ENCODE measurements at regions not wholly inside any gene's neighbourhood (a gene's known extent, or its start where the extent isn't known, plus 50 kb on each side); places are given as distances from the start of the nearest gene placed in this dataset.

DNA sequence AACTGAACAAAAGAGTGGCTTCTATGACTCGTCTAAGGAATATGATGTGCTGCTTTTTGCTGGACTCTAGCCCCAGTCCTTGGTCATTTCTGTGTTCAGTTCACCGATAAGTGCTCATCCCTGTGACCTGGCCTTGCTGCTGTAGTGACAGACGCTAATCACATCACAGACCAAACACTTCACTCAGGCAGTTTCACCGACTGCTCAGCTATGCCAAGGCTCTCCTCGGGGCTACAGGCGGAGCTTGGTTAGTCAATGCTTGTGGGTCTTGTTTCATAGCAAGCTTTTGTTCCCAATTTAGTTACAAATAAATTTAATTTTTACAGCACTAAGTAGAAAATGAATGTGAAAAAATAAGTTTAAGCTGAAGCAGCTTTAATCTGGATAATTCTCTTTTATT is 190.8 kb upstream of the PRKCQ start:
- no peak overlapping the region for H4K91ac ChIP-seq (ENCODE audit: low read depth, low read length, poor library complexity)
- H3K27ac ChIP-seq (replicated peaks; ENCODE audit: low read length), result no peak overlapping the region
- no peak overlapping the region for H3K23ac ChIP-seq (ENCODE audit: low read depth, low read length, poor library complexity)
- H3K9ac ChIP-seq (ENCODE audit: low read depth, low read length, poor library complexity), result no peak overlapping the region
- no peak overlapping the region for H2BK15ac ChIP-seq (ENCODE audit: low read length)
- no peak overlapping the region for H2AFZ ChIP-seq (ENCODE audit: low read length)
- H2BK12ac ChIP-seq (ENCODE audit: low read length), result no peak overlapping the region
- no peak for DNase-seq (ENCODE audit: low spot score)
- no peak overlapping the region for H3K4me3 ChIP-seq (ENCODE audit: low read length in 2 of 2)
- no peaks in the 10 kb centered on the region for H3K79me1 ChIP-seq (ENCODE audit: low read depth, low read length)
- H2AK5ac ChIP-seq (ENCODE audit: low read depth, low read length), result no peak overlapping the region
- peaks cover 0 to 1% of the 10 kb centered on the region in 2 donors for H3K9me3 ChIP-seq (replicated peaks in 1 of 2; ENCODE audit: control insufficient read depth in 2 of 2, insufficient read depth in 1 of 2, low read depth in 1 of 2, low read length in 2 of 2)
- no peak overlapping the region for H3K4ac ChIP-seq (ENCODE audit: low read length)
- peak overlapping the region; percentile 47 for H3K14ac ChIP-seq (ENCODE audit: low read length)
- H2BK120ac ChIP-seq (ENCODE audit: low read depth, low read length), result no peak overlapping the region
- peaks cover 0 to 4% of the 10 kb centered on the region in 2 donors for H3K4me1 ChIP-seq (ENCODE audit: control insufficient read depth in 2 of 2, insufficient read depth in 1 of 2, low read depth in 1 of 2, low read length in 2 of 2)
- peaks cover 0 to 2% (median 0%) of the 10 kb centered on the region in 3 experiments for H3K27me3 ChIP-seq (ENCODE audit: control insufficient read depth in 3 of 3, insufficient read depth in 3 of 3, low read depth in 1 of 3, low read length in 3 of 3)
- no peak overlapping the region for H2BK5ac ChIP-seq (ENCODE audit: low read length)
- H3K4me2 ChIP-seq (ENCODE audit: insufficient read depth, low read length, poor library complexity, severe bottlenecking), result no peak overlapping the region
- no peak overlapping the region for H4K8ac ChIP-seq (ENCODE audit: low read depth, low read length)
- H3K36me3 ChIP-seq (replicated peaks in 1 of 2; ENCODE audit: control insufficient read depth in 2 of 2, insufficient read depth in 2 of 2, low read length in 2 of 2), result no peaks in the 10 kb centered on the region
- no peak overlapping the region for H3K18ac ChIP-seq (ENCODE audit: low read length)
- no CpG with 5 or more reads among the region's 6 CpGs for WGBS, 2 donors (ENCODE audit: extremely low coverage in 2 of 2, insufficient read length in 2 of 2, insufficient replicate concordance in 1 of 2)

DNA sequence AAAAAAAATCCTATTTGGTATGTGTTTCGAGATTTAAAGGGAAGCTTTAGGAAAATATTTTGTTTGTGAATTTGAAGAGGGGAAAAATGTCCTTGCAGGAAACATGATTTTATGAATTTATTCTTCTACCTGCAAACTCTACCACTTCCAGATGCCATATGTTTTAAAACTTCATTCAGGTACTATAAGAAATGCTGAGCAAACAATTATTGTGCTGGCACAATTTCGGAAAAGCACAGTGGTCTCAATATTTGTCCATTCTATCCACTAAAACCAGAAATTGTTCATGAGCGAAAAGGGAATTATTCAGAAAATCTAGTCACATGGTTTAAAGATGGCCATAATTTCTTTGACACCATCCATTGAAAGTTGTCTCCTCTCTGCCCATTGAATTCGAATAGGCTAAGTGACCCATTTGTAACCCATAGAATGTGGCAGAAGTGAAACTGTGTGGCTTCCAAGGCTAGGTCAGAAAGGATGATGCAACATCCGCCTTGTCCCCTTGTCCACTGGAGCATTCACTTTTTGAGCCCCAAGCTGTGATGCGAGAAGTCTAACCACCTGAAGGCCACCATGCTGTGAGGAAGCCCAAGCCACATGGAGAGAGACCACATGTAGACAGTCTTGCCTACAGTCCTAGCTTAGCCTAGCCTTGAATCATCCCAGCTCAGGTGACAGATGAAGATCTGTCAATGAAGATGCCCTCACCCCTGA is 189.8 kb upstream of the PRKCQ start:
- H3K23ac ChIP-seq (ENCODE audit: low read depth, low read length, poor library complexity), result no peak overlapping the region
- H3K79me1 ChIP-seq (ENCODE audit: low read depth, low read length), result no peaks in the 10 kb centered on the region
- H3K18ac ChIP-seq (ENCODE audit: low read length), result no peak overlapping the region
- H4K8ac ChIP-seq (ENCODE audit: low read depth, low read length), result no peak overlapping the region
- no peak overlapping the region for H2BK5ac ChIP-seq (ENCODE audit: low read length)
- H2AFZ ChIP-seq (ENCODE audit: low read length), result no peak overlapping the region
- no peak overlapping the region for H3K4me3 ChIP-seq (ENCODE audit: low read length in 2 of 2)
- WGBS, 2 donors (ENCODE audit: extremely low coverage in 2 of 2, insufficient read length in 2 of 2, insufficient replicate concordance in 1 of 2), result 100% methylated on average over 1 of the region's 6 CpGs; no CpG with 5 or more reads in 1 of the 2 donors
- no peaks in the 10 kb centered on the region for H3K36me3 ChIP-seq (replicated peaks in 1 of 2; ENCODE audit: control insufficient read depth in 2 of 2, insufficient read depth in 2 of 2, low read length in 2 of 2)
- no peak overlapping the region for H4K91ac ChIP-seq (ENCODE audit: low read depth, low read length, poor library complexity)
- H3K4me1 ChIP-seq (ENCODE audit: control insufficient read depth in 2 of 2, insufficient read depth in 1 of 2, low read depth in 1 of 2, low read length in 2 of 2), result peaks cover 0 to 6% of the 10 kb centered on the region in 2 donors
- no peak overlapping the region for H2BK12ac ChIP-seq (ENCODE audit: low read length)
- H3K14ac ChIP-seq (ENCODE audit: low read length), result no peak overlapping the region
- H3K9me3 ChIP-seq (replicated peaks in 1 of 2; ENCODE audit: control insufficient read depth in 2 of 2, insufficient read depth in 1 of 2, low read depth in 1 of 2, low read length in 2 of 2), result peaks cover 0 to 1% of the 10 kb centered on the region in 2 donors
- H3K4me2 ChIP-seq (ENCODE audit: insufficient read depth, low read length, poor library complexity, severe bottlenecking), result no peak overlapping the region
- H2BK15ac ChIP-seq (ENCODE audit: low read length), result no peak overlapping the region
- no peak overlapping the region for H3K27ac ChIP-seq (replicated peaks; ENCODE audit: low read length)
- no peak overlapping the region for H2BK120ac ChIP-seq (ENCODE audit: low read depth, low read length)
- H3K9ac ChIP-seq (ENCODE audit: low read depth, low read length, poor library complexity), result no peak overlapping the region
- H3K27me3 ChIP-seq (ENCODE audit: control insufficient read depth in 3 of 3, insufficient read depth in 3 of 3, low read depth in 1 of 3, low read length in 3 of 3), result peaks cover 0 to 2% (median 0%) of the 10 kb centered on the region in 3 experiments
- no peak for DNase-seq (ENCODE audit: low spot score)
- H2AK5ac ChIP-seq (ENCODE audit: low read depth, low read length), result no peak overlapping the region
- no peak overlapping the region for H3K4ac ChIP-seq (ENCODE audit: low read length)

DNA sequence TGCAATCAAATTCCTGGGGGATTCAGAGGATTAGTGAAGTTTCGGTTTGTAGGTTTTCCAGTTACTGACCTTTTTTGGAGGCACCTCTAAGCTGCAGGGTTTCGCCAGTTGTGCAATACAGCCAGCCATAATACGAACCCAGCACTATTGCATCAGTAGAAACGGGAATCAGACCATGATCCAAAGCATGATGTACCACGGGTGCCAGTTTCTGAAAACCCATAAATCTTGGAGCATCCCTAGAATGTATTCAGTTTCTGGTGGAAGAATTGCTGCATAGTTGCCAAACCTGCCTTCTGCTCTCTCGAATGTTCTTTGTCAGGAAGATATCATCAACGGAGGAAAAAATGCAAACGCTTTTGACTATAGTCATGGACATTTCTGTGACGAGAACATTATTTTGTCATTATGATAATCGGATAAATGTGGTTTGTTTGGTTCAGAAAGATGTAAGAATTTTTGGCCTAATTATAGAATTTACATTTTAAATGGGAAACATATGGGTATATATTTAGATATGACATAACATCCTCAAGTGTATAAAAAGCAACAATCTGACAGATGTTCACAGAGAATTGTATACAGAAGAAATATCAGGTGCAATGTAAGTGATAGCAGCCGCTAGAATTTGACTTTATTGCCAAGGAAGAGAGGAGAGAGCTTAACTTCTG is 186.2 kb upstream of the PRKCQ start:
- Histone ChIP-seq H2AK5ac (ENCODE audit: low read depth, low read length) (no peak overlapping the region), H2BK5ac (ENCODE audit: low read length) (no peak overlapping the region), H2AFZ (ENCODE audit: low read length) (no peak overlapping the region), H3K9ac (ENCODE audit: low read depth, low read length, poor library complexity) (no peak overlapping the region), H3K23ac (ENCODE audit: low read depth, low read length, poor library complexity) (no peak overlapping the region), H3K27ac (replicated peaks; ENCODE audit: low read length) (no peak overlapping the region), H2BK120ac (ENCODE audit: low read depth, low read length) (no peak overlapping the region), H4K8ac (ENCODE audit: low read depth, low read length) (no peak overlapping the region), H3K4me3 (ENCODE audit: low read length in 2 of 2) (no peak overlapping the region), H3K27me3 (ENCODE audit: control insufficient read depth in 3 of 3, insufficient read depth in 3 of 3, low read depth in 1 of 3, low read length in 3 of 3) (peaks cover 0 to 2% (median 0%) of the 10 kb centered on the region in 3 experiments), H3K4me2 (ENCODE audit: insufficient read depth, low read length, poor library complexity, severe bottlenecking) (no peak overlapping the region), H3K79me1 (ENCODE audit: low read depth, low read length) (no peaks in the 10 kb centered on the region), H3K9me3 (replicated peaks in 1 of 2; ENCODE audit: control insufficient read depth in 2 of 2, insufficient read depth in 1 of 2, low read depth in 1 of 2, low read length in 2 of 2) (peaks cover 0 to 1% of the 10 kb centered on the region in 2 donors), H3K14ac (ENCODE audit: low read length) (no peak overlapping the region), H2BK15ac (ENCODE audit: low read length) (no peak overlapping the region), H3K18ac (ENCODE audit: low read length) (no peak overlapping the region), H3K36me3 (replicated peaks in 1 of 2; ENCODE audit: control insufficient read depth in 2 of 2, insufficient read depth in 2 of 2, low read length in 2 of 2) (no peaks in the 10 kb centered on the region), H4K91ac (ENCODE audit: low read depth, low read length, poor library complexity) (no peak overlapping the region), H2BK12ac (ENCODE audit: low read length) (no peak overlapping the region), H3K4ac (ENCODE audit: low read length) (no peak overlapping the region), H3K4me1 (ENCODE audit: control insufficient read depth in 2 of 2, insufficient read depth in 1 of 2, low read depth in 1 of 2, low read length in 2 of 2) (peaks cover 0 to 6% of the 10 kb centered on the region in 2 donors)
- WGBS, 2 donors (ENCODE audit: extremely low coverage in 2 of 2, insufficient read length in 2 of 2, insufficient replicate concordance in 1 of 2), result no CpG with 5 or more reads among the region's 11 CpGs
- no peak for DNase-seq (ENCODE audit: low spot score)

DNA sequence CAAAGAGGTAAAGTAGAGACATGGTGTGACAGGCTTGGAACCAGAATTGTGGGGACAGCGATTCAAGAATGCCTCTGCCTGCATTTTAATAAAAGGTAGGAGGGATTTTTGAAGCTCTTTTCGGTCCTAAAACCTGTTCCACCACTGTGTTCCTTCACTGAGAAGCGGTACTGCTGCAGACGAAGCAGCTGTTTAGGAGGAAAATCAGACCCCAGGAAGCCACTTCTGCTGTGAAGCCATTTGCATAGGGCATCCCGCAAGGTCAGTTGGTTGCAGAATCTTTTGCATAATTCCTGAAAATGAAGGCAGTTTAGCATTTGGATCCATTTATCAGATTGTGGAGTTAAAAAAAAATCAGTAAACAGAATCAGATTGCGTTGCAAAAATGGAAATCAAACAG is 183.3 kb upstream of the PRKCQ start:
- H3K4me3 ChIP-seq (ENCODE audit: low read length in 2 of 2), result no peak overlapping the region
- no peak overlapping the region for H2BK120ac ChIP-seq (ENCODE audit: low read depth, low read length)
- DNase-seq (ENCODE audit: low spot score), result no peak

More for the DNA sequence above, 183.3 kb upstream of the PRKCQ start:
- Histone ChIP-seq H2BK15ac (ENCODE audit: low read length) (no peak overlapping the region), H4K91ac (ENCODE audit: low read depth, low read length, poor library complexity) (no peak overlapping the region), H3K4me2 (ENCODE audit: insufficient read depth, low read length, poor library complexity, severe bottlenecking) (no peak overlapping the region), H3K27ac (replicated peaks; ENCODE audit: low read length) (no peak overlapping the region), H3K4me1 (ENCODE audit: control insufficient read depth in 2 of 2, insufficient read depth in 1 of 2, low read depth in 1 of 2, low read length in 2 of 2) (peaks cover 0 to 4% of the 10 kb centered on the region in 2 donors), H3K14ac (ENCODE audit: low read length) (no peak overlapping the region), H3K23ac (ENCODE audit: low read depth, low read length, poor library complexity) (no peak overlapping the region), H3K36me3 (replicated peaks in 1 of 2; ENCODE audit: control insufficient read depth in 2 of 2, insufficient read depth in 2 of 2, low read length in 2 of 2) (no peaks in the 10 kb centered on the region), H3K4ac (ENCODE audit: low read length) (no peak overlapping the region), H2AFZ (ENCODE audit: low read length) (no peak overlapping the region), H3K18ac (ENCODE audit: low read length) (no peak overlapping the region), H2AK5ac (ENCODE audit: low read depth, low read length) (no peak overlapping the region), H3K79me1 (ENCODE audit: low read depth, low read length) (no peaks in the 10 kb centered on the region), H2BK5ac (ENCODE audit: low read length) (no peak overlapping the region), H2BK12ac (ENCODE audit: low read length) (no peak overlapping the region), H3K9me3 (replicated peaks in 1 of 2; ENCODE audit: control insufficient read depth in 2 of 2, insufficient read depth in 1 of 2, low read depth in 1 of 2, low read length in 2 of 2) (peaks cover 0 to 5% of the 10 kb centered on the region in 2 donors), H3K27me3 (ENCODE audit: control insufficient read depth in 3 of 3, insufficient read depth in 3 of 3, low read depth in 1 of 3, low read length in 3 of 3) (no peaks in the 10 kb centered on the region), H4K8ac (ENCODE audit: low read depth, low read length) (no peak overlapping the region), H3K9ac (ENCODE audit: low read depth, low read length, poor library complexity) (no peak overlapping the region)
- no CpG with 5 or more reads among the region's 6 CpGs for WGBS, 2 donors (ENCODE audit: extremely low coverage in 2 of 2, insufficient read length in 2 of 2, insufficient replicate concordance in 1 of 2)

All from neuronal stem cell (in vitro differentiated cells).